ENCODE measurements at regions not wholly inside any gene's neighbourhood (a gene's known extent, or its start where the extent isn't known, plus 50 kb on each side); places are given as distances from the start of the nearest gene placed in this dataset.

DNA sequence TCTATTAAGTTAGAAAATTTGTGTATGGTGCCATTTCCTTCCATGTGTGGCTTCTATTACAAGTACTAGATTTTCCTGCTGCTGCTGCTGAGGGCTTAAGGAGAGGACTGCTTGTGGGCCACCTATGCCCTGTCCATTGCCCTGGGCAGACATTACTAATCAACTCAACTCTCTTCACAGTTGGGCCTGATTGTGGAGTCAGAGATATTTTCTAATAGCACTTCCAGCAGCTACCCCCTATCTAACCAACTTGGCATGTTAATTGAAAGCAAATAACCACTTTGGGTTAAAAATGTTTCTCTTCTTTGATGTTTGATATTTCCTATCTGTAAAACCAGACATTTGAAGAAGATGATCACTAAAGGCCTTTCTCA lies 242.0 kb downstream of the EDEM1 start:
- Mint-ChIP-seq H3K4me1 (ENCODE audit: unreplicated experiment) (no peaks in the 10 kb centered on the region), H3K27me3 (ENCODE audit: unreplicated experiment) (no peaks in the 10 kb centered on the region), H3K4me3 (ENCODE audit: unreplicated experiment) (no peak overlapping the region), H3K36me3 (ENCODE audit: unreplicated experiment) (no peaks in the 10 kb centered on the region), H3K27ac (ENCODE audit: unreplicated experiment) (no peak overlapping the region), H3K9me3 (ENCODE audit: unreplicated experiment) (no peaks in the 10 kb centered on the region)
- TF ChIP-seq, protein P1, sequence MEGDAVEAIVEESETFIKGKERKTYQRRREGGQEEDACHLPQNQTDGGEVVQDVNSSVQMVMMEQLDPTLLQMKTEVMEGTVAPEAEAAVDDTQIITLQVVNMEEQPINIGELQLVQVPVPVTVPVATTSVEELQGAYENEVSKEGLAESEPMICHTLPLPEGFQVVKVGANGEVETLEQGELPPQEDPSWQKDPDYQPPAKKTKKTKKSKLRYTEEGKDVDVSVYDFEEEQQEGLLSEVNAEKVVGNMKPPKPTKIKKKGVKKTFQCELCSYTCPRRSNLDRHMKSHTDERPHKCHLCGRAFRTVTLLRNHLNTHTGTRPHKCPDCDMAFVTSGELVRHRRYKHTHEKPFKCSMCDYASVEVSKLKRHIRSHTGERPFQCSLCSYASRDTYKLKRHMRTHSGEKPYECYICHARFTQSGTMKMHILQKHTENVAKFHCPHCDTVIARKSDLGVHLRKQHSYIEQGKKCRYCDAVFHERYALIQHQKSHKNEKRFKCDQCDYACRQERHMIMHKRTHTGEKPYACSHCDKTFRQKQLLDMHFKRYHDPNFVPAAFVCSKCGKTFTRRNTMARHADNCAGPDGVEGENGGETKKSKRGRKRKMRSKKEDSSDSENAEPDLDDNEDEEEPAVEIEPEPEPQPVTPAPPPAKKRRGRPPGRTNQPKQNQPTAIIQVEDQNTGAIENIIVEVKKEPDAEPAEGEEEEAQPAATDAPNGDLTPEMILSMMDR (IDR thresholded peaks at IDR 0.05): no peak
- DNase-seq (ENCODE audit: extremely low spot score, unreplicated experiment): no peak

DNA sequence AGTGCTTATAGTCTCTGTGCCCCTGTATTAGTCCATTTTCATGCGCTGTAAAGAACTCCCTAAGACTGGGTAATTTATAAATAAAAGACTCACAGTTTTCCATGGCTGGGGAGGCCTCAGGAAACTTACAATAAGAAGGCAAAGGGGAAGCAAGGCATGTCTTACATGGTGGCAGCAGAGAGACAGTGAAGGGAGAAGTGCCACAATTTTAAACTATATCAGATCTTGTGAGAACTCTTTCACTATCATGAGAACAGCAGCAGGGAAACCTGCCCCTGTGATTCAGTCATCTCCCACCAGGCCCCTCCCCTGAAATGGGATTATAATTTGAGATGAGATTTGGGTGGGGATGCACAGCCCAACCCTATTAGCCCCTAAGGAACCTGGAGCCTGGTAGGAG lies 243.2 kb downstream of the EDEM1 start:
- H3K9me3 Mint-ChIP-seq (ENCODE audit: unreplicated experiment): no peaks in the 10 kb centered on the region
- H3K4me1 Mint-ChIP-seq (ENCODE audit: unreplicated experiment): no peaks in the 10 kb centered on the region
- H3K36me3 Mint-ChIP-seq (ENCODE audit: unreplicated experiment): no peaks in the 10 kb centered on the region
- DNase-seq (ENCODE audit: extremely low spot score, unreplicated experiment): no peak
- H3K4me3 Mint-ChIP-seq (ENCODE audit: unreplicated experiment): no peak overlapping the region
- no peaks in the 10 kb centered on the region for H3K27me3 Mint-ChIP-seq (ENCODE audit: unreplicated experiment)
- TF ChIP-seq, protein P1 (IDR thresholded peaks at IDR 0.05): no peak
- no peak overlapping the region for H3K27ac Mint-ChIP-seq (ENCODE audit: unreplicated experiment)

DNA sequence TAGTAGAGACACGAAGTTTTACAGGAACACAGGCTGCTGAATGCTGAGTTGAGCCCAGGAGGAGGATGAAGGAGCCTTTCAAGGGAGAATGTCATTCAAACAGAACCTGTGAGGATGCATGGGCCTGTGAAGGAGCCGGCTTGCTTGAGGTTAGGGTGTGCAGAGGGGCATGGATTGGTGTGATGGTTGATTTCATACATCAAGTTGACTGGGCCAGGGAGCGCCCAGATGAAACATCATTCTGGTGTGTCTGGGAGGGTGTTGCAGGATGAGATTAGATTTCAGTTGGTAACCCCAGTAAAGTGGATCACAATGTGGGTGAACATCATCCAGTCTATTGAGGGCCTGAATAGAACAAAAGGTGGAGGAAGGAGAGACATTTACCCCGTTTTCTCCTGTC lies 243.6 kb downstream of the EDEM1 start:
- Mint-ChIP-seq H3K4me3 (ENCODE audit: unreplicated experiment) (no peak overlapping the region), H3K36me3 (ENCODE audit: unreplicated experiment) (no peaks in the 10 kb centered on the region), H3K27me3 (ENCODE audit: unreplicated experiment) (no peaks in the 10 kb centered on the region), H3K27ac (ENCODE audit: unreplicated experiment) (no peak overlapping the region), H3K4me1 (ENCODE audit: unreplicated experiment) (no peaks in the 10 kb centered on the region), H3K9me3 (ENCODE audit: unreplicated experiment) (no peaks in the 10 kb centered on the region)
- no peak for DNase-seq (ENCODE audit: extremely low spot score, unreplicated experiment)
- TF ChIP-seq, protein P1 (IDR thresholded peaks at IDR 0.05): no peak

DNA sequence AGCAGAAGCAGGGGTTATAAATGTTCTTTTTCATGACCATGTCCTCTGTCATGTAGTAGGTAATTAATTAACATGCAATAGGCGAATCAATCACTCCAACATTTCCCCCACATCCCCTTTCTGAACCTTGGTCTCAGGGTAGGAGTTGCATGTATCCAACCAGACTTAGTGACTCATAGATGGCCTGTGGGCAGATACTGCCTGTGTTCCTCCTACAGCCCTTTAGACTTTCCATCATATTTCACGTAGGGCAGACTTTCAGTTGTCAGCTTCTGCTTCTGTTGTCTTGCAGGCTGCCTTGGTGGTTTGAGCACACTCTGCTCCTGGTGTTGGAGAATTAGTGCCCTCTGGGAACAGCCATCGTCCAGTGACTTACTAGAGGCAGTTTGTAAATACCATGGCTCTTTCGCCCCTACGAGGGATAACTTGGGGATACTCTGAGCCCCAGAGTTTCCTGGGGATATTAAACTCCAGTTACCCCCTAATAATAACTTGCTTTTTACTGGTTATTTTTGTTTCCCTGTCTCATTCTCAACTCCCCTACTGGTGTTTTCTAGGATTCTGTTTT lies 244.4 kb downstream of the EDEM1 start:
- H3K4me1 Mint-ChIP-seq (ENCODE audit: unreplicated experiment): no peaks in the 10 kb centered on the region
- H3K27me3 Mint-ChIP-seq (ENCODE audit: unreplicated experiment): no peaks in the 10 kb centered on the region
- TF ChIP-seq, protein P1 (IDR thresholded peaks at IDR 0.05): no peak
- no peaks in the 10 kb centered on the region for H3K36me3 Mint-ChIP-seq (ENCODE audit: unreplicated experiment)
- no peaks in the 10 kb centered on the region for H3K9me3 Mint-ChIP-seq (ENCODE audit: unreplicated experiment)
- DNase-seq (ENCODE audit: extremely low spot score, unreplicated experiment): no peak
- no peak overlapping the region for H3K27ac Mint-ChIP-seq (ENCODE audit: unreplicated experiment)
- H3K4me3 Mint-ChIP-seq (ENCODE audit: unreplicated experiment): no peak overlapping the region

DNA sequence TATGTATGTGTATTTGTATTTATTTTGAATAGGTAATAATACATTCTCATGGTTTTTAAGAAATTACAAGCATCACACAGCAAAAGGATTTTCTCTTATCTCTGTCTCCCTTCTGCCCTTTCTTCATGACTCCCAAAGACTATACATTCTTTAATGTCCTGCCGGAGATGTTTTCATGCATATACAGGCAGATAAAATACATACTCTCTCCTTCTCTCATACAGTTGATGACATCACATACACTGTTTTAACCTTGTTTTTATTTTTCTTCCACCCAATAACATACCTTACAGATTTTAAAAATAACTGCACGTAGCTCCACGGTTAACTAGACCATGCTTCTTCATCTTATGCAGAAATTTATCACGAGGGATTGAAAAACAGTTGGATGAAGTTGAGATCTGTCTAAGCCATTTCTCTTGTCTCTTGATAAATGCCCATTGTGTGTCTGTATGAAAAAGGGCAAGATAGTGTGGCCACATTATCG lies 249.8 kb downstream of the EDEM1 start:
- no peaks in the 10 kb centered on the region for H3K36me3 Mint-ChIP-seq (ENCODE audit: unreplicated experiment)
- no peak for DNase-seq (ENCODE audit: extremely low spot score, unreplicated experiment)
- no peaks in the 10 kb centered on the region for H3K4me1 Mint-ChIP-seq (ENCODE audit: unreplicated experiment)
- H3K9me3 Mint-ChIP-seq (ENCODE audit: unreplicated experiment): no peaks in the 10 kb centered on the region
- H3K27ac Mint-ChIP-seq (ENCODE audit: unreplicated experiment): no peak overlapping the region
- H3K27me3 Mint-ChIP-seq (ENCODE audit: unreplicated experiment): no peaks in the 10 kb centered on the region
- H3K4me3 Mint-ChIP-seq (ENCODE audit: unreplicated experiment): no peak overlapping the region
- TF ChIP-seq, protein P1 (IDR thresholded peaks at IDR 0.05): no peak

Data from osteocyte (in vitro differentiated cells).